ENCODE measurements at regions not wholly inside any gene's neighbourhood (a gene's known extent, or its start where the extent isn't known, plus 50 kb on each side); places are given as distances from the start of the nearest gene placed in this dataset.

DNA sequence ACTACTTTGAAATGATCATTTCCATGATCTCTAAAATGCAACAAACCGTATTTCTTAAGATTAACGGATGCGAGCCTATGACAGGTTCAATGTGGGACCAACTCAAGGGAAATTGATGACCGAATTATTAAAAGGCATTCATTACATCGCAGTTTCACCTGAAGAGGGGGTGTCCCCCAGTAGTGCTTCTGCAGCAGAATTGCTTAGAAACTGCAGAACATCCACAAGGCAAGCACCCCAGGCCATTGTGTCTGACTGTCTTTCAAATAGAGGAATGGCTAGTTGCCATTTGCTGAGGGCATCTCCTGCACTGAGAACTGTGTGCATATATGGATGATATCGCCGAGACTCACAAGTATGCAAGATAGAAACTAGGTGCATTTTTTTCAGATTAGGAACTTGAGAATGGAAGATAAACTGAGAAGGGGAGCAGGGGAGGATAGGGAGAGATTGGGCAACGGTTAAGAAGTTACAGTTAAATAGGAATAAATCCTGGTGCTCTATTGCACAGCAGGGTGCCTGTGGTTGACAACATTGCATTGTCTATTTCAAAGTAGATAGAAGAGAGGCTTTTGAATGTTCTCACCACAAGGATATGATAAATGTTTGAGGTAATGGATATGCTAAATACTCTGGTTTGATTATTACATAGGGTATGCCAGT is 234.3 kb upstream of the PLEKHG7 start:
- peaks cover 11% of the 10 kb centered on the region for H3K36me3 Mint-ChIP-seq
- H3K4me3 Mint-ChIP-seq, result peak overlapping the region; percentile 83
- no peaks in the 10 kb centered on the region for H3K9me3 Mint-ChIP-seq
- no peak for ATAC-seq (ENCODE audit: low read depth)
- DNase-seq (ENCODE audit: low spot score in 2 of 2), result no peak
- H3K27me3 Mint-ChIP-seq, result no peaks in the 10 kb centered on the region
- peak overlapping the region; percentile 91 for H3K27ac Mint-ChIP-seq
- peaks cover 55% of the 10 kb centered on the region for H3K4me1 Mint-ChIP-seq

DNA sequence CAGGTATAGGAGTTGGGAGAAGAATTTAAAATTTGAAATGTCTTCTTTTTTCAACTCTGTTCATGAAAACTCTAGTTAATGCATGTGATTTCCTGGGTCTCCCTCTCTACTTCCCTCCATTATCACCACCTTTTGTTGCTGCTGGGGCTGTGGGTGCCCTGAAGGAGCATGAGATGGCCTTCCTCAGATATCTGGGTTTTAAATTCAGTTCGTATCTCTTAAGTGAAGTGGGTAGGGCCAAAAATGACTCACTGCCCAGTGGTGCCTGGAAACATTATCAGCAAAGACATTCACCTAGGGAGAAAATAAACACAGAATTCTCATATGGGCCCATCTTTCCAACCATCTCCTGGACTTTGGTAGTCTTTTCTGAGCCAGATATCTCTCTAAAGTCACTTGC is 234.9 kb upstream of the PLEKHG7 start:
- H3K4me1 Mint-ChIP-seq, result peaks cover 57% of the 10 kb centered on the region
- no peaks in the 10 kb centered on the region for H3K27me3 Mint-ChIP-seq
- DNase-seq (ENCODE audit: low spot score in 2 of 2), result no peak
- peak overlapping the region; percentile 83 for H3K4me3 Mint-ChIP-seq
- peaks cover 11% of the 10 kb centered on the region for H3K36me3 Mint-ChIP-seq
- ATAC-seq (ENCODE audit: low read depth), result no peak
- H3K27ac Mint-ChIP-seq, result peak overlapping the region; percentile 91
- no peaks in the 10 kb centered on the region for H3K9me3 Mint-ChIP-seq

DNA sequence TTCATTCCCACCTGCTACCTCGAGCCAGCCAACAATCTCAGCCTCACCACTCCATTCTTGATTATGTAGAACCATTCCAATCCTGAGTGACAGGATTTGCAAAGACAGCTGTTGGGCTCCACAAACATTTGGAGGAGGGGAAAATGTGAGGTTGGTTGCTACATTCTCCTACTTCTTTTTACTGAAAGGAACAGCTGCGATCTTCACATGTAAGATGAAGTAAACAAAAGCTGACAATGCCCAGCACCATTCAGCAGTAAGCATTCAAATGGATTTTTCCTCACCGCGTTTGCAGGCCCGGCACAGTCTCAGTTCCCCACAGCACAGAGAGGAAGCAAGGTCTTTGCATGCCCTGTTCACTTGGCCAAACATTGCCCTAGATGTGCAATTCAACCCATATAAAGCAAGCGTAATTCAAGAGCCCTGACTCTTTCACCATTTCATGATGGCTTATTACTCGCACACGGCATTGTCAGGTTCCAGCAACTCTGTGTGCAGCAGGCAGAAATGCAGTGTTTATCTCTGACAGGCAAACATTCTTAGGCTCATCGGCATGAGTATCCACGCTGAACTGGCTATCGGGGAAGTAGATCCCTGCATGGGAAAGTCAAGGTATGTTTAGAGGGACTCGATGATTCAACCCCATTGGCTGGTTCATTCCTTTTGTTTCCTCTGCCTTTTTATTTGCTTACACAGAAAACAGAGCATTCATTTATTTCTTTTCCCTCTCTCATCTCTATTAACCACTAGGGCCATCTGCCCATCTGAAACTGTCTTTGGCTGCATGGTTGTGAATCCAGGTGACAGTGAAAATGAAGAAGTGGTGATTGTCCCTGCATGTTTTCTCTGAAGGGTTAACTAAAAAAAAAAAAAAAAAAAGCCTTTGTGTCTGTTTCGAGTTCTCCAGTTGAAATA is 236.1 kb upstream of the PLEKHG7 start:
- Mint-ChIP-seq H3K9me3 (no peaks in the 10 kb centered on the region), H3K27ac (peak overlapping the region; percentile 91), H3K4me3 (peak overlapping the region; percentile 83)

DNA sequence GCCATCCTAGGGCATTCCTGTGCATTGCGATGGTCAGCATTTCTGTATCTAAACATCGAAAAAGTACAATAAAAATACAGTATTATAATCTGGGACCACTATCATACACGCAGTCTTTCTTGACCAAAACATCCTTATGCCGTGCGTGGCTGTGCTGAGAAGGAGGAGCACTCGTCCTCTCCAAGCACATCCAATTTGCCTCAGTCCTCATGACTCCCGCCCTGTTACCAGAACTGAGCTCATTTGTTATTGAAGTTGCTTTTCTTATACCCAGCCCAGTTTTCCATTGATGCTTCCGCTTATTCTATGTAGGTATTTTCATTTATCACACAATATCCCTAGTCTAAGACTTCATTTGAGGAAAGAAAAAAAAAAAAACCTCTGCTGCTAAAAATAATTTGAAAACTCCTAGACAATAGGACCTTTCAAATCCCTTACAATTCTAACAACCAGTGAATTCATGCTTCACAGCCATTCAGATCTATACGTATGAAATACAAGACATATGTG is 236.9 kb upstream of the PLEKHG7 start:
- no peaks in the 10 kb centered on the region for H3K9me3 Mint-ChIP-seq
- H3K27ac Mint-ChIP-seq, result peak overlapping the region; percentile 91
- peaks cover 11% of the 10 kb centered on the region for H3K36me3 Mint-ChIP-seq
- DNase-seq (ENCODE audit: low spot score in 2 of 2), result no peak
- peak overlapping the region; percentile 83 for H3K4me3 Mint-ChIP-seq
- ATAC-seq (ENCODE audit: low read depth), result no peak
- H3K27me3 Mint-ChIP-seq, result no peaks in the 10 kb centered on the region
- peaks cover 65% of the 10 kb centered on the region for H3K4me1 Mint-ChIP-seq

More for the DNA sequence above, 236.1 kb upstream of the PLEKHG7 start:
- ATAC-seq (ENCODE audit: low read depth) (peak; percentile 74), DNase-seq (ENCODE audit: low spot score in 2 of 2) (peak; percentile 51 to 59)
- Mint-ChIP-seq H3K36me3 (peaks cover 11% of the 10 kb centered on the region), H3K27me3 (no peaks in the 10 kb centered on the region), H3K4me1 (peaks cover 61% of the 10 kb centered on the region)

DNA sequence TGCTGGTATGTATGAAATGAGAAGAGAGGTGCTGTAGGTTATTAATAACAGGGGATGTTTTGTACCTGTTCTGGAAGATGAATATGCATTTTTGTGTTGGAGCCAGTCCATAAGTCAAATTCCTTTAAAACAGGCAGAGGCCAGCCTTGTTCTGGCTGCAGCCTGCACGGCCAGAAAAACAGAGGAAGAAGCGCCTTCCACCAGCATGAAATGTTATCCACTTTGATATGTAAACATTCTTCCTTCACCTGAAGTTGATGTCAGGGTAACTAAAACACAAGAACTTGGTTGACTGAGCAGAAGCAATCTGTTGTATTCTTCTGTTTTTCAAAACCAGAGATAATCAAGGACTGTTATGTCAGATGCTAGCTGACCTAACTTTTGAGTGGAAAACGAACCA is 237.9 kb upstream of the PLEKHG7 start:
- DNase-seq (ENCODE audit: low spot score in 2 of 2), result no peak
- peaks cover 60% of the 10 kb centered on the region for H3K4me1 Mint-ChIP-seq
- peaks cover 7% of the 10 kb centered on the region for H3K36me3 Mint-ChIP-seq
- H3K4me3 Mint-ChIP-seq, result peak overlapping the region; percentile 51
- peaks cover 3% of the 10 kb centered on the region for H3K9me3 Mint-ChIP-seq
- peak overlapping the region; percentile 91 for H3K27ac Mint-ChIP-seq
- no peak for ATAC-seq (ENCODE audit: low read depth)
- H3K27me3 Mint-ChIP-seq, result no peaks in the 10 kb centered on the region

DNA sequence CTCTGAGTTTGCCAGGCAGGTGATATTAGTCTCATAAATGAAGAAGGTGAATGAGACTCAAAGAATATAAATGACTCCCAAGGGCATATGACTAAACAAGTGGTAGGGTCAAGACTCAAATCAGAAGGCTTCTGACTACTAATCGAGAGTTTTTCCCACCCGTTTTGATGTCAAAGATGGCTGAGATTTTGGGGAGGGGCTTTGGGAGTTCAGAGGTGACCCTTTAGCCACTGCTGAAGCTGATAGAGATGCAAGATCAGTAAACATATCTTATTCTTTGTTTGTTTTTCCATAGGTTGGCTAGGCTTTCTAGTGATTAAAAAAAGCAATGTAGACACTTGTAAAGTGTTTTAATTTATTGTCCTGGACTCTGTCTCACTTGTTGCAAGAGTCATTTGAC is 239.6 kb upstream of the PLEKHG7 start:
- Mint-ChIP-seq H3K4me3 (no peak overlapping the region), H3K36me3 (peaks cover 4% of the 10 kb centered on the region), H3K4me1 (peaks cover 58% of the 10 kb centered on the region), H3K9me3 (peaks cover 5% of the 10 kb centered on the region), H3K27me3 (no peaks in the 10 kb centered on the region), H3K27ac (peak overlapping the region; percentile 91)
- DNase-seq (ENCODE audit: low spot score in 2 of 2) (no peak), ATAC-seq (ENCODE audit: low read depth) (no peak)

DNA sequence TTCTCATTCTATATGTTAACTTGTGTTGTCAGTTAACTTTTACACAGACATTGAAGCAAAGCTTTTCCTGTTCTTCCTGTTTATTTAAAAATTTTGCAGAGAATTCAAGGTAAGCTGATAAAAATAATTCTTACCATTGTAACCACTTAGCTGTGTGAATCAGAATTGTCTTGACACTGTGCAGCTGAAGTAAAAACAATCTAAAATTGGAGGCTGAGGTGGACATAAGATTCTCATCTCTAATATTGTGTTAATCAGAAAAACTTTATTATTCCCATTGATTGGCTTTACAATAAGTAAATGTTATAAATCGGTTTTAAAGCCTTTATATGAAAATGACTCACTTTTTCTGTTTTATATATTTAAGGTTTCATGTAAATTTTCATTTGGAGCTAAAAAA is 240.3 kb upstream of the PLEKHG7 start:
- peaks cover 4% of the 10 kb centered on the region for H3K36me3 Mint-ChIP-seq
- peak overlapping the region; percentile 91 for H3K27ac Mint-ChIP-seq
- no peak overlapping the region for H3K4me3 Mint-ChIP-seq
- ATAC-seq (ENCODE audit: low read depth) (no peak), DNase-seq (ENCODE audit: low spot score in 2 of 2) (no peak)
- peaks cover 5% of the 10 kb centered on the region for H3K9me3 Mint-ChIP-seq
- peaks cover 59% of the 10 kb centered on the region for H3K4me1 Mint-ChIP-seq
- no peaks in the 10 kb centered on the region for H3K27me3 Mint-ChIP-seq

DNA sequence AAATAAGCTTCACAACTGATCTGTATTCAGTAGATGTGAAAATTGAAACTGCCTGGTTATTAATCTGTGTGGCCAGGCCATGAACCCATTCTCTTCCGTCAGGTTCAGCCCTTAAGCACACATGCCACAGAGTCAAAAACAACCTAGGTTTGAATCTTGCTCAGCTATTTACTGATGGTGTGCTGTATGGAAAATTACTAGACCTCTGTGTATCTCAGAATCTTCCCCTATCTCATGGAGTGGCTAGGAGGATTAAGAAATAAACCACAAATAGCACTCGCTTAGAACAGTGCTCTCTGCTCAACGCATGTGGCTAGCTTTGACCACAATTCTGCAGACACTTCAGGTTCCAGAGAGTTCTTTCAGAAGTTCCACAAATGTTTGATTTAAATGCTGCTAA is 240.7 kb upstream of the PLEKHG7 start:
- H3K4me3 Mint-ChIP-seq, result no peak overlapping the region
- DNase-seq (ENCODE audit: low spot score in 2 of 2), result no peak
- peaks cover 4% of the 10 kb centered on the region for H3K36me3 Mint-ChIP-seq
- H3K27ac Mint-ChIP-seq, result peak overlapping the region; percentile 91
- H3K4me1 Mint-ChIP-seq, result peaks cover 62% of the 10 kb centered on the region
- H3K27me3 Mint-ChIP-seq, result no peaks in the 10 kb centered on the region
- peaks cover 5% of the 10 kb centered on the region for H3K9me3 Mint-ChIP-seq
- ATAC-seq (ENCODE audit: low read depth), result no peak

DNA sequence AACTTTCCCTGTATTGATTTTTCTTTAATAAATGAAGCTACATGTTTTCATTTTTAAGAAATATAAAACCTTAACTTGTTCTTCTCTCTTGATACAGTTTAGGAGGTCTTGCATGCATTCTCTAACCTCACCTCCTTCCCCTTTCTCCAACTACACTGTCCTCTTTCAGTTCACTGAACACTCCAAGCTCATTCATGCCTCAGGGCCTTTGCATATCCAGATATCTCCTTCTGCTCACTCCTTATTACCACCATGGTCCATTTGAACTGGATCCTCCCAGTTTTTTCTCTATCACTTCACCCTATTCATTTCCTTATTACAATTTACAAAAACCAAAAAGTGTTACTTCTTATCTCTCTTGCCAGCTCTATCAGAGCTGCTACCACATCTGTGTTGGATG is 242.9 kb upstream of the PLEKHG7 start:
- Mint-ChIP-seq H3K27me3 (no peaks in the 10 kb centered on the region), H3K9me3 (peaks cover 19% of the 10 kb centered on the region), H3K27ac (no peak overlapping the region), H3K36me3 (peaks cover 12% of the 10 kb centered on the region), H3K4me1 (peaks cover 51% of the 10 kb centered on the region), H3K4me3 (no peak overlapping the region)
- ATAC-seq (ENCODE audit: low read depth), result no peak
- no peak for DNase-seq (ENCODE audit: low spot score in 2 of 2)

DNA sequence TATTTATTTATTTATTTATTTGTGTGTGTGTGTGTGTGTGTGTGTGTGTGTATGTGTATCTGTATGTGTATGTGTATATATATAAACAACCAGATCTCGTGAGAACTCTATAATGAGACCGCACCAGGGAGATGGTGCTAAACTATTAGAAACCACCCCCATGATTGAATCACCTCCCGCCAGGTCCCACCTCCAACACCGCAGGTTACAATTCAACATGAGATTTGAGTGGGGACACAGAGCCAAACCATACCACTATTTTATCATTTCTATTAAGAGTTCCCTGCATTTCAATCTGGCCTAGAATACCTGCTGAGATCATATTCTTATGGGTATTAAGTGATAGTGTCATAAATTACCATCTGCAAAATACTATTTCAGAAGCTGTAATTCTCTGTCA is 243.8 kb upstream of the PLEKHG7 start:
- DNase-seq (ENCODE audit: low spot score in 2 of 2), result no peak
- ATAC-seq (ENCODE audit: low read depth), result no peak
- Mint-ChIP-seq H3K4me3 (no peak overlapping the region), H3K27me3 (no peaks in the 10 kb centered on the region), H3K27ac (no peak overlapping the region), H3K4me1 (peaks cover 50% of the 10 kb centered on the region), H3K9me3 (peaks cover 19% of the 10 kb centered on the region), H3K36me3 (peaks cover 12% of the 10 kb centered on the region)

DNA sequence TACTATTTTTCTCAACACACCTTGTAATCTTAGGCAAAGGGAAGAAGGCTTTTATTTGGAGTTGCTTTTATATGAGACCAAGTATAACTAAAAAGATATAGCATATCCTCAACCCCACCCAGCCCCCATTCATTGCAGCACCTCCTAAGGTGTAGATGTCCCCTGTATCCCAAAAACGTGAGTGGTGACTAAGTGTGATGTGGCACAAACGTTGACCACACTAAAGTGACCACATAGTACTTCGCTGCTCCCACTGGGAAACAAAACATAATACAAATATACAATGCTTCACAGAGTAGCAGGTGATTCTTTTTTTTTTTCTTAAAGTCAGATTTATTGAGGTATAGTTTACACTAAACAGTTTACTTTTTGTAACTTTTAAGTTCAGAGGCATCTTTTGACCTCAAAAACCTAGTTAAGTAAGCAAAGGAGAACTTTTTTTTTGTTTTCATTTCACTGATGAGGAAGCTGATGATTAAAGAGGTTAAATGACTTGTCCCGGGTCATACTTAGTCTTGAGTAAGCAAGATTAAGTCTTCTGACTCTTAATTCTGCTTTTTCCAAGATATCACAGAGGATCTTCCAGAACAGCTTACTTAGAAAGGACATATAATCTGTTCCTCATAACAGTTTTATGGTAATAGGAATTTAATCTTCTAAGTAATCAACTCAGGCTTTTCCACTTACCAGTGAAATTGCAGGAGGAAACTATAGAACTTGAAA is 245.2 kb upstream of the PLEKHG7 start:
- ATAC-seq (ENCODE audit: low read depth) (no peak), DNase-seq (ENCODE audit: low spot score in 2 of 2) (no peak)
- no peak overlapping the region for H3K4me3 Mint-ChIP-seq
- no peaks in the 10 kb centered on the region for H3K27me3 Mint-ChIP-seq
- peaks cover 19% of the 10 kb centered on the region for H3K9me3 Mint-ChIP-seq
- peaks cover 12% of the 10 kb centered on the region for H3K36me3 Mint-ChIP-seq
- peak overlapping the region; percentile 29 for H3K27ac Mint-ChIP-seq
- peaks cover 38% of the 10 kb centered on the region for H3K4me1 Mint-ChIP-seq

DNA sequence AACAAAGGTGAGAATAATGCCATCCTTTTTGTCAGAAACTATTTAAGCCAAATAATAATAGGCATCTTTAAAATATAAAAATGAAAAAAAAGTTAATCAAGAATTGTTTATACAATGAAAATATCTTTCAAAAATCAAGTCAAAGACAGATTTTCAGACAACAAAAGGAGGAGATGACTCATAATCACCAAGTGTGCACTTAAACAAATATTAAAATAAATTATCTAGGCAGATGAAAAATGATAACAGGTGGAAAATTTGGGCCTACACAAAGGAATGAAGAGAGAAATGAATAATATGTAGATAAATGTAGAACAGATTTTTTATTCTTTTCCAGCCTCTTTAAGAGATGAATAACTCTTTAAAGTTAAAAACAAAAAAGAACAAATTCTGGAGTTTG is 250.0 kb upstream of the PLEKHG7 start:
- no peak for ATAC-seq (ENCODE audit: low read depth)
- Mint-ChIP-seq H3K4me1 (peaks cover 28% of the 10 kb centered on the region), H3K27me3 (no peaks in the 10 kb centered on the region), H3K4me3 (no peak overlapping the region), H3K27ac (no peak overlapping the region), H3K36me3 (peaks cover 29% of the 10 kb centered on the region), H3K9me3 (peaks cover 20% of the 10 kb centered on the region)
- no peak for DNase-seq (ENCODE audit: low spot score in 2 of 2)

DNA sequence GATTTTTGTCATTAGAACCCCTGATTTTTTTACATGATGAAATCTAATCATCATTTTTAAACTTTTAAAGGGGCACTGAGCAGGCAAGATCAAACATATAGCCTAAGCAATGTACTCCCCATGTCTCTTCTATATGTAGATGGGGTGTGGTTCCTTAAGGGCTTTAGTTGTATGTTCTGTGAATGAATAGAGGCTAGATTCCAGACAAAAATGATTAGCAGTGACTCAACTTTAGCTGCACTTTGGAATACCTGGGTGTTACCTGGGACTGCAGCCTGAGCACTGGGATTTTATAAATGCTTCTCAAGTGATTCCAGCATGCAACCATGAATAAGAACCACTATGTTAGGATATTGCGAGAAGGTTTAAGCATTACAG is 256.7 kb upstream of the PLEKHG7 start:
- Mint-ChIP-seq H3K36me3 (peaks cover 17% of the 10 kb centered on the region), H3K9me3 (peaks cover 6% of the 10 kb centered on the region), H3K27me3 (no peaks in the 10 kb centered on the region), H3K4me3 (peak overlapping the region; percentile 79), H3K4me1 (peaks cover 58% of the 10 kb centered on the region), H3K27ac (peak overlapping the region; percentile 100)
- ATAC-seq (ENCODE audit: low read depth), result no peak
- no peak for DNase-seq (ENCODE audit: low spot score in 2 of 2)
